ENCODE measurements at regions not wholly inside any gene's neighbourhood (a gene's known extent, or its start where the extent isn't known, plus 50 kb on each side); places are given as distances from the start of the nearest gene placed in this dataset.

DNA sequence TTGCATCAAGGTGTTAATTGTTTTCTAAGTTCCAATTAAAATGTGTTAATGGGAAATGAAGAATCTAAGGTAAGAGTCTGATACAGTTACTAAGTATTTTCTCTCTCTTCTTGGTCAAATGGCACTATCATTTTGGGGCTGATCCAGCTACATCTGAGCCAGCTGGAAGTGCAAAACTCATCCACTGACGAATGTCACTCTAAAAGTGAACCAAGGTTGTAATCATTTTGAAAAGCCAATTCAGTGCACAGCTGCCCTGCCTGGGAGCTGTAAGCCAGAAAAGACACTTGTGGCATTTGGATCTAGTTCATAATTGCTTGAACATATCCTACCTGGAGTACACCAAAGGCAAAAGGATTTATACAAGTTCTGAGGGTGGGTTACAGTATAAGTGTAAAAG lies 1011.3 kb downstream of the AACS start:
- TF ChIP-seq, protein P1, sequence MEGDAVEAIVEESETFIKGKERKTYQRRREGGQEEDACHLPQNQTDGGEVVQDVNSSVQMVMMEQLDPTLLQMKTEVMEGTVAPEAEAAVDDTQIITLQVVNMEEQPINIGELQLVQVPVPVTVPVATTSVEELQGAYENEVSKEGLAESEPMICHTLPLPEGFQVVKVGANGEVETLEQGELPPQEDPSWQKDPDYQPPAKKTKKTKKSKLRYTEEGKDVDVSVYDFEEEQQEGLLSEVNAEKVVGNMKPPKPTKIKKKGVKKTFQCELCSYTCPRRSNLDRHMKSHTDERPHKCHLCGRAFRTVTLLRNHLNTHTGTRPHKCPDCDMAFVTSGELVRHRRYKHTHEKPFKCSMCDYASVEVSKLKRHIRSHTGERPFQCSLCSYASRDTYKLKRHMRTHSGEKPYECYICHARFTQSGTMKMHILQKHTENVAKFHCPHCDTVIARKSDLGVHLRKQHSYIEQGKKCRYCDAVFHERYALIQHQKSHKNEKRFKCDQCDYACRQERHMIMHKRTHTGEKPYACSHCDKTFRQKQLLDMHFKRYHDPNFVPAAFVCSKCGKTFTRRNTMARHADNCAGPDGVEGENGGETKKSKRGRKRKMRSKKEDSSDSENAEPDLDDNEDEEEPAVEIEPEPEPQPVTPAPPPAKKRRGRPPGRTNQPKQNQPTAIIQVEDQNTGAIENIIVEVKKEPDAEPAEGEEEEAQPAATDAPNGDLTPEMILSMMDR (conservative IDR thresholded peaks at IDR 0.05; ENCODE audit: low read depth, low read length) = no peak
- no peak for TF ChIP-seq EZH2 (IDR thresholded peaks at IDR 0.05; ENCODE audit: low read length, unreplicated experiment)

Data from PC-3 (cell line).